ENCODE measurements at regions not wholly inside any gene's neighbourhood (a gene's known extent, or its start where the extent isn't known, plus 50 kb on each side); places are given as distances from the start of the nearest gene placed in this dataset.
"Not testable (repeated sequence)": the region's sequence is repeated elsewhere in the genome, so short reads cannot be mapped to it uniquely, and the experiment has no call there.

- DNase-seq (ENCODE audit: low read depth): no peak
Measured at GRCh38 chr3:154898916-154899315, 181.2 kb upstream of the MME start.

GRCh38 chr3:154898443-154898842 lies 181.7 kb upstream of the MME start:
- no peak for DNase-seq (ENCODE audit: low read depth)

- no peak for DNase-seq (ENCODE audit: low read depth)
Measured at GRCh38 chr3:154893813-154894212, 186.3 kb upstream of the MME start.

- DNase-seq (ENCODE audit: low read depth): no peak
Measured at GRCh38 chr3:154889227-154889634, 190.9 kb upstream of the MME start.

- no peak for DNase-seq (ENCODE audit: low read depth)
Measured at GRCh38 chr3:154887869-154888268, 192.2 kb upstream of the MME start.

GRCh38 chr3:154886437-154886836 lies 193.7 kb upstream of the MME start:
- DNase-seq (ENCODE audit: low read depth): peak; percentile 98

GRCh38 chr3:154885418-154885817 lies 194.7 kb upstream of the MME start:
- no peak for DNase-seq (ENCODE audit: low read depth)

GRCh38 chr3:154884952-154885351 lies 195.2 kb upstream of the MME start:
- no peak for DNase-seq (ENCODE audit: low read depth)

- DNase-seq (ENCODE audit: low read depth): no peak
Measured at GRCh38 chr3:154875142-154875541, 205.0 kb upstream of the MME start.

- no peak for DNase-seq (ENCODE audit: low read depth)
Measured at GRCh38 chr3:154872696-154873095, 207.4 kb upstream of the MME start.

- no peak for DNase-seq (ENCODE audit: low read depth)
Measured at GRCh38 chr3:154872074-154872473, 208.0 kb upstream of the MME start.

- DNase-seq (ENCODE audit: low read depth): no peak
Measured at GRCh38 chr3:154864947-154865346, 215.2 kb upstream of the MME start.

GRCh38 chr3:154862265-154862664 lies 217.9 kb upstream of the MME start:
- peak; percentile 36 for DNase-seq (ENCODE audit: low read depth)

- not testable (repeated sequence) for DNase-seq (ENCODE audit: low read depth)
Measured at GRCh38 chr3:154852998-154853397, 227.1 kb upstream of the MME start.

GRCh38 chr3:154852515-154852914 lies 227.6 kb upstream of the MME start:
- no peak for DNase-seq (ENCODE audit: low read depth)

- no peak for DNase-seq (ENCODE audit: low read depth)
Measured at GRCh38 chr3:154851644-154852043, 228.5 kb upstream of the MME start.

- no peak for DNase-seq (ENCODE audit: low read depth)
Measured at GRCh38 chr3:154850921-154851320, 229.2 kb upstream of the MME start.

GRCh38 chr3:154849408-154849807 lies 230.7 kb upstream of the MME start:
- no peak for DNase-seq (ENCODE audit: low read depth)

- DNase-seq (ENCODE audit: low read depth): no peak
Measured at GRCh38 chr3:154844863-154845262, 235.3 kb upstream of the MME start.

GRCh38 chr3:154843647-154844046 lies 236.5 kb upstream of the MME start:
- no peak for DNase-seq (ENCODE audit: low read depth)

- DNase-seq (ENCODE audit: low read depth): no peak
Measured at GRCh38 chr3:154842536-154842935, 237.6 kb upstream of the MME start.

GRCh38 chr3:154835639-154836038 lies 244.5 kb upstream of the MME start:
- no peak for DNase-seq (ENCODE audit: low read depth)

- not testable (repeated sequence) for DNase-seq (ENCODE audit: low read depth)
Measured at GRCh38 chr3:154834831-154835230, 245.3 kb upstream of the MME start.

- DNase-seq (ENCODE audit: low read depth): no peak
Measured at GRCh38 chr3:154829929-154830328, 250.2 kb upstream of the MME start.

GRCh38 chr3:154819491-154819890 lies 260.6 kb upstream of the MME start:
- no peak for DNase-seq (ENCODE audit: low read depth)

All from HS-5 (cell line).